OCI-LY7 (cell line): ENCODE measurements at regions not wholly inside any gene's neighbourhood (a gene's known extent, or its start where the extent isn't known, plus 50 kb on each side); places are given as distances from the start of the nearest gene placed in this dataset.

ENCODE experiments used
- BruUV-seq: library from RNA; stranded (reverse); fragments of 400-500 nt; replicated peaks from 2 replicates; lab custom pipeline; 2021; lab: Mats Ljungman, UMichigan
- CTCF ChIA-PET: fragments of 300-600 bp; sonication (Branson Sonifier 250); formaldehyde crosslinking; loops from one replicate; lab custom pipeline; 2022; ENCODE audit warnings: antibody characterized with exemption; ENCODE audit not compliant: unreplicated experiment; lab: Charles Lee
- POLR2A ChIA-PET: fragments of 300-600 bp; sonication (Branson Sonifier 250); formaldehyde crosslinking; loops from one replicate; lab custom pipeline; 2022; ENCODE audit warnings: antibody characterized with exemption; lab: Charles Lee
- DNase-seq: peaks from one replicate; pipeline ENCODE4 v3.0.0-alpha.2; 2015; ENCODE audit warnings: low spot score
- H2AFZ ChIP-seq: fragments of 200-600 bp; sonication (generic), shearing (Covaris generic); 2 replicates; pipeline ENCODE4 v1.6.1; 2014; ENCODE audit warnings: mild to moderate bottlenecking, antibody characterized with exemption, low read length, moderate library complexity
- H3K27ac ChIP-seq: fragments of 200-600 bp; sonication (generic); 2 replicates; pipeline ENCODE4 v1.5.1; 2014; ENCODE audit warnings: mixed run types, low read depth, mild to moderate bottlenecking, moderate library complexity, low read length, inconsistent platforms; ENCODE audit not compliant: poor library complexity, severe bottlenecking
- H3K36me3 ChIP-seq: fragments of 200-600 bp; sonication (generic); 2 replicates; pipeline ENCODE4 v1.6.1; 2014; ENCODE audit warnings: mild to moderate bottlenecking, antibody characterized with exemption, low read length, moderate library complexity, mixed read lengths; ENCODE audit not compliant: insufficient read depth
- H3K4me1 ChIP-seq: fragments of 200-600 bp; sonication (generic); 2 replicates; pipeline ENCODE4 v1.5.1; 2014; ENCODE audit warnings: mild to moderate bottlenecking, low read length; ENCODE audit not compliant: insufficient read depth, poor library complexity, severe bottlenecking
- H3K4me2 ChIP-seq: fragments of 200-600 bp; sonication (generic); 2 replicates; pipeline ENCODE4 v1.6.1; 2014; ENCODE audit warnings: mild to moderate bottlenecking, low read length
- H3K4me3 ChIP-seq: fragments of 200-600 bp; sonication (generic); 2 replicates; pipeline ENCODE4 v1.5.1; 2014; ENCODE audit warnings: mild to moderate bottlenecking, low read depth, low read length; ENCODE audit not compliant: poor library complexity, severe bottlenecking
- H3K79me2 ChIP-seq: fragments of 200-600 bp; sonication (generic); 2 replicates; pipeline ENCODE4 v1.6.1; 2016; ENCODE audit warnings: low read depth, mild to moderate bottlenecking, low read length, moderate library complexity, mixed read lengths; ENCODE audit not compliant: insufficient read depth
- H3K9me2 ChIP-seq: fragments of 200-600 bp; sonication (generic); 2 replicates; pipeline ENCODE4 v1.6.1; 2016; ENCODE audit warnings: mild to moderate bottlenecking, low read length, mixed read lengths; ENCODE audit not compliant: insufficient read depth
- H3K9me3 ChIP-seq: fragments of 200-600 bp; sonication (generic); 2 replicates; pipeline ENCODE4 v1.6.1; 2014; ENCODE audit warnings: mild to moderate bottlenecking, mixed run types, low read length, mixed read lengths
- H4K20me1 ChIP-seq: fragments of 200-600 bp; sonication (generic); 2 replicates; pipeline ENCODE4 v1.6.1; 2014; ENCODE audit warnings: mild to moderate bottlenecking, antibody characterized with exemption, low read length, moderate library complexity, mixed read lengths; ENCODE audit not compliant: insufficient read depth
- CTCF ChIP-seq: fragments of 200-600 bp; sonication (generic); conservative IDR thresholded peaks from 2 replicates; pipeline ENCODE4 v1.5.1; 2014; ENCODE audit warnings: mild to moderate bottlenecking, antibody characterized with exemption, low read length, moderate library complexity, mixed read lengths
- EZH2phosphoT487 ChIP-seq: fragments of 200-600 bp; sonication (generic); IDR thresholded peaks from 2 replicates; pipeline ENCODE4 v1.6.1; 2018; ENCODE audit warnings: low read depth, borderline replicate concordance, mild to moderate bottlenecking, mixed run types, antibody characterized with exemption, low read length, moderate library complexity, mixed read lengths
- intact Hi-C: fragments of 100-400 bp; cut with micrococcal nuclease; formaldehyde crosslinking; loops from one replicate; pipeline ENCODE4 v1.10.0; 2022; ENCODE audit not compliant: unreplicated experiment

- no peaks in the 10 kb centered on the region for H3K4me1 ChIP-seq
- TF ChIP-seq EZH2phosphoT487 = no peak
- TF ChIP-seq CTCF = no peak
- no peak overlapping the region for H2AFZ ChIP-seq
- no peak for DNase-seq
- H3K36me3 ChIP-seq = no peaks in the 10 kb centered on the region
- no peaks in the 10 kb centered on the region for H3K9me3 ChIP-seq
- BruUV-seq = no TSS peak
- H3K79me2 ChIP-seq = no peaks in the 10 kb centered on the region
- ChIA-PET POLR2A (interaction anchor here (0.6 kb wide), 1 partner anchor 232 kb away, joined by 5 read pairs; no protein-coding TSS in a partner anchor), CTCF (no interaction called here)
- H3K4me3 ChIP-seq = no peak overlapping the region
- no peak overlapping the region for H3K27ac ChIP-seq
- H3K9me2 ChIP-seq = no peaks in the 10 kb centered on the region
- intact Hi-C loops = no loop called here
- no peak overlapping the region for H3K4me2 ChIP-seq
- H4K20me1 ChIP-seq = no peaks in the 10 kb centered on the region
These were observed 216.3 kb downstream of the RNF144A start for GRCh38 chr2:7133521-7133920.

GRCh38 chr2:7140306-7140705 is 223.1 kb downstream of the RNF144A start:
- H3K9me2 ChIP-seq = no peaks in the 10 kb centered on the region
- no peaks in the 10 kb centered on the region for H4K20me1 ChIP-seq
- H2AFZ ChIP-seq = no peak overlapping the region
- TF ChIP-seq EZH2phosphoT487 = no peak
- no peak for TF ChIP-seq CTCF
- no peak overlapping the region for H3K27ac ChIP-seq
- POLR2A ChIA-PET = no interaction called here
- no peak overlapping the region for H3K4me2 ChIP-seq
- BruUV-seq = no TSS peak
- no peaks in the 10 kb centered on the region for H3K4me1 ChIP-seq
- CTCF ChIA-PET = interaction anchor here (0.6 kb wide), 1 partner anchor 51 kb away, joined by 3 read pairs; no protein-coding TSS in a partner anchor
- no peaks in the 10 kb centered on the region for H3K9me3 ChIP-seq
- intact Hi-C loops = no loop called here
- no peak for DNase-seq
- H3K79me2 ChIP-seq = no peaks in the 10 kb centered on the region
- no peak overlapping the region for H3K4me3 ChIP-seq
- H3K36me3 ChIP-seq = no peaks in the 10 kb centered on the region

- CTCF ChIA-PET = no interaction called here
These were observed 228.5 kb downstream of the RNF144A start for GRCh38 chr2:7145707-7146106.

More at GRCh38 chr2:7145707-7146106, 228.5 kb downstream of the RNF144A start:
- H3K4me3 ChIP-seq = no peak overlapping the region
- H3K4me2 ChIP-seq = no peak overlapping the region
- DNase-seq = no peak
- intact Hi-C loops = no loop called here
- no peak overlapping the region for H3K27ac ChIP-seq
- no peaks in the 10 kb centered on the region for H3K36me3 ChIP-seq
- no TSS peak for BruUV-seq
- no peaks in the 10 kb centered on the region for H3K4me1 ChIP-seq
- POLR2A ChIA-PET = no interaction called here
- no peaks in the 10 kb centered on the region for H3K9me3 ChIP-seq
- H3K9me2 ChIP-seq = no peaks in the 10 kb centered on the region
- H2AFZ ChIP-seq = no peak overlapping the region
- H3K79me2 ChIP-seq = no peaks in the 10 kb centered on the region
- TF ChIP-seq CTCF = no peak
- no peak for TF ChIP-seq EZH2phosphoT487
- no peaks in the 10 kb centered on the region for H4K20me1 ChIP-seq
